ENCODE measurements at regions not wholly inside any gene's neighbourhood (a gene's known extent, or its start where the extent isn't known, plus 50 kb on each side); places are given as distances from the start of the nearest gene placed in this dataset.

GRCh38 chr6:126419901-126420300 is 80.0 kb downstream of the CENPW start:
- H3K27ac ChIP-seq, result no peak overlapping the region
- no peak for ATAC-seq (replicated peaks in 6 of 8)
- no peaks in the 10 kb centered on the region for H3K4me1 ChIP-seq (replicated peaks in 1 of 2)
- no peak overlapping the region for H3K4me3 ChIP-seq
- in situ Hi-C loops (cut with MboI; ENCODE audit: low pct_unique_long_range_greater_than_20kb in 2 of 9, low sequenced_read_pairs in 9 of 9, unreplicated experiment in 9 of 9), result no loop called here

DNA sequence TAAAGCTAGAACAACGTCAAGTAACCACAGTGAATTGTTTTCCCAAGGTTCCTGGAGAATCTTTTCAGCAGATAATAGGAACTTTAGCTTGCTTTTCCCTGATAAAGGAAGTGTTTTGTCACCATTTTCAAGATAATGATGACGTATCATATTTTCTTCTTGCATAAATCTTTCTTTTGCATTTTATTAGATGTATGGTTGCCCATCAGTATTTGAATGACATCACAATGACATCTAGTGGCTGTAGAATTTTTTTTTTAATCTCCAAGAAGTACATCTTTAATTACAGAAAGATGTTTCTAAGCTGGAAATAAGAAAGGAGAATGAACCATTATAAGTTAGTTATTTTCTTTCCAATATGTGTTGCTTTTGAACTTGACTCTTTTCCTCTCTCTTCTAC is 83.0 kb downstream of the CENPW start:
- Histone ChIP-seq H3K4me1 (replicated peaks in 1 of 2) (no peaks in the 10 kb centered on the region), H3K27ac (no peak overlapping the region), H3K4me3 (no peak overlapping the region)
- ATAC-seq (replicated peaks in 6 of 8), result no peak
- in situ Hi-C loops (cut with MboI; ENCODE audit: low pct_unique_long_range_greater_than_20kb in 2 of 9, low sequenced_read_pairs in 9 of 9, unreplicated experiment in 9 of 9), result no loop called here
- WGBS, 10 experiments, result 70 to 100% (median 87%) methylated on average over 1 to 2 of the region's 2 CpGs

GRCh38 chr6:126427713-126428112 is 87.8 kb downstream of the CENPW start:
- 41 to 92% (median 76%) methylated on average over 1 to 3 of the region's 3 CpGs for WGBS, 10 experiments
- no peak for ATAC-seq (replicated peaks in 6 of 8)
- Histone ChIP-seq H3K27ac (no peak overlapping the region), H3K4me1 (replicated peaks in 1 of 2) (no peaks in the 10 kb centered on the region), H3K4me3 (no peak overlapping the region)
- in situ Hi-C loops (cut with MboI; ENCODE audit: low pct_unique_long_range_greater_than_20kb in 2 of 9, low sequenced_read_pairs in 9 of 9, unreplicated experiment in 9 of 9), result no loop called here

DNA sequence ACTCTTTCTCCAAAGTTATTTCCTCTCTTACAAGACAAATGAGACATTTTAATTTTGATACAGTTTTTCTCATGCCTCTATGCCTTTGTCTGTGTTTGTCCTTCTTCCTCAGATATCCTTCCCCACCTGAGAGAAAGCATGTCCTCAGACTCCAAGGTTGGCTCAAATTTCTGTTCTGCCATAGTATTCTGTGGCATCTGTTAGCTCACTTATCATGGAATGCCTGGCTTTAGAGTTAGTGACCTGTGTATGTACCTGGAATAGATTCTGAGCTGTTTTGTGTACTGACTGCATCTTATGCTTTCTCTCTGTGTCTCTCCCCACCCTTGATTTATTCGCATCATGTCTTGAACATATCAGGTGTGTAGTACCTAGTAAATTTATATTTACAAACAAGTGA is 90.0 kb downstream of the CENPW start:
- 40 to 100% (median 83%) methylated on average over 1 of the region's 1 CpG; no CpG with 5 or more reads in 4 of the 10 experiments for WGBS, 10 experiments
- H3K4me3 ChIP-seq, result no peak overlapping the region
- no peaks in the 10 kb centered on the region for H3K4me1 ChIP-seq (replicated peaks in 1 of 2)
- ATAC-seq (replicated peaks in 6 of 8), result no peak
- H3K27ac ChIP-seq, result no peak overlapping the region
- in situ Hi-C loops (cut with MboI; ENCODE audit: low pct_unique_long_range_greater_than_20kb in 2 of 9, low sequenced_read_pairs in 9 of 9, unreplicated experiment in 9 of 9), result no loop called here

GRCh38 chr6:126432564-126432963 is 92.6 kb downstream of the CENPW start:
- Histone ChIP-seq H3K4me1 (replicated peaks in 1 of 2) (no peaks in the 10 kb centered on the region), H3K27ac (no peak overlapping the region), H3K4me3 (no peak overlapping the region)
- no peak for ATAC-seq (replicated peaks in 6 of 8)
- in situ Hi-C loops (cut with MboI; ENCODE audit: low pct_unique_long_range_greater_than_20kb in 2 of 9, low sequenced_read_pairs in 9 of 9, unreplicated experiment in 9 of 9), result no loop called here

DNA sequence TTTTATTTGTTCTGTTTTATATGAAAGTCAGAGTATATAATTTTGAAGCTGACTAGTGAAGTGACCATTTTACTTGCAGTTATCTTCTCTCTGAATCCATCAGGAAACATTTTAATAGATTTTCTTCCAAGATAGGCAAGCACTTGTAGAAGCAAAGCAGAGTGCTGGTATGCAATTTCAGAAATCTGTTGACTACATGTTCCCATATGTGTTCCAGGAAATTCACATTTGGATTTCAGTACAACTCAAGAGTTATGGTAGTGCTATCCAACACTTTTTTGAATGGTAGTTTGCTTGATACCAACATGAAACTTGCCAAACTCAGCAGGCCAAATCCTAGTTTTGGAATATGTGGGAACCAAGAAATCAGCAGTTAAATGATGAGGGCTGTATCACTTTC is 94.0 kb downstream of the CENPW start:
- ATAC-seq (replicated peaks in 6 of 8), result no peak

GRCh38 chr6:126437205-126437604 is 97.3 kb downstream of the CENPW start:
- Histone ChIP-seq H3K4me1 (replicated peaks in 1 of 2) (no peaks in the 10 kb centered on the region), H3K4me3 (no peak overlapping the region), H3K27ac (no peak overlapping the region)
- ATAC-seq (replicated peaks in 6 of 8), result no peak
- in situ Hi-C loops (cut with MboI; ENCODE audit: low pct_unique_long_range_greater_than_20kb in 2 of 9, low sequenced_read_pairs in 9 of 9, unreplicated experiment in 9 of 9), result no loop called here

More for the DNA sequence above, 94.0 kb downstream of the CENPW start:
- no peaks in the 10 kb centered on the region for H3K4me1 ChIP-seq (replicated peaks in 1 of 2)
- in situ Hi-C loops (cut with MboI; ENCODE audit: low pct_unique_long_range_greater_than_20kb in 2 of 9, low sequenced_read_pairs in 9 of 9, unreplicated experiment in 9 of 9), result no loop called here
- no peak overlapping the region for H3K4me3 ChIP-seq
- H3K27ac ChIP-seq, result no peak overlapping the region

DNA sequence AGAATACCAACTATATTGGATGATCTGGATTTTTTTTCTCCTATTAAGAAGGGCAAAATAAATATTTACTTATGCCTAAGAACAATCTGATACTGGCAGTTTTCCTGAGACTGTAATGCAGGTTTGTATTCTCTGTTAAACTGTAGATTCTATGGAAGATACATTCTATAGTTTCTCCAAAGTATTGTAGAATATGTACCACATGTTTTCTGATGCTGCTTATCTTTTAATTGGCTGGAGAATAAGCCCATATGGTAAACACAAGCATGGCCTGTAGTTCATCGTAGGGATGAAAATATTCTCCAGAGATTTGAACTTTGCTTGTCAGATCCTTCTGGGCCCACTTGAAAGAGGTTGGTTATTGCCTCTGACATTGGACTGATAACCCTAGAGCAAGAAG is 99.1 kb downstream of the CENPW start:
- in situ Hi-C loops (cut with MboI; ENCODE audit: low pct_unique_long_range_greater_than_20kb in 2 of 9, low sequenced_read_pairs in 9 of 9, unreplicated experiment in 9 of 9), result no loop called here
- Histone ChIP-seq H3K4me3 (no peak overlapping the region), H3K27ac (no peak overlapping the region), H3K4me1 (replicated peaks in 1 of 2) (no peaks in the 10 kb centered on the region)
- WGBS, 10 experiments, result 0 to 100% (median 89%) methylated on average over 1 of the region's 1 CpG; no CpG with 5 or more reads in 3 of the 10 experiments
- ATAC-seq (replicated peaks in 6 of 8), result no peak

- in situ Hi-C loops (cut with MboI; ENCODE audit: low pct_unique_long_range_greater_than_20kb in 2 of 9, low sequenced_read_pairs in 9 of 9, unreplicated experiment in 9 of 9), result no loop called here
- ATAC-seq (replicated peaks in 6 of 8), result no peak
- 17 to 100% (median 100%) methylated on average over 1 to 2 of the region's 2 CpGs; no CpG with 5 or more reads in 1 of the 10 experiments for WGBS, 10 experiments
Measured at GRCh38 chr6:126440923-126441322, 101.0 kb downstream of the CENPW start.

GRCh38 chr6:126444659-126445273 is 104.9 kb downstream of the CENPW start:
- Histone ChIP-seq H3K4me1 (replicated peaks in 1 of 2) (no peaks in the 10 kb centered on the region), H3K27ac (no peak overlapping the region), H3K4me3 (no peak overlapping the region)
- peak in 2 of 8 experiments; percentile 67 to 71 for ATAC-seq (replicated peaks in 6 of 8)
- in situ Hi-C loops (cut with MboI; ENCODE audit: low pct_unique_long_range_greater_than_20kb in 2 of 9, low sequenced_read_pairs in 9 of 9, unreplicated experiment in 9 of 9), result no loop called here

More at GRCh38 chr6:126440923-126441322, 101.0 kb downstream of the CENPW start:
- Histone ChIP-seq H3K27ac (no peak overlapping the region), H3K4me3 (no peak overlapping the region), H3K4me1 (replicated peaks in 1 of 2) (no peaks in the 10 kb centered on the region)

DNA sequence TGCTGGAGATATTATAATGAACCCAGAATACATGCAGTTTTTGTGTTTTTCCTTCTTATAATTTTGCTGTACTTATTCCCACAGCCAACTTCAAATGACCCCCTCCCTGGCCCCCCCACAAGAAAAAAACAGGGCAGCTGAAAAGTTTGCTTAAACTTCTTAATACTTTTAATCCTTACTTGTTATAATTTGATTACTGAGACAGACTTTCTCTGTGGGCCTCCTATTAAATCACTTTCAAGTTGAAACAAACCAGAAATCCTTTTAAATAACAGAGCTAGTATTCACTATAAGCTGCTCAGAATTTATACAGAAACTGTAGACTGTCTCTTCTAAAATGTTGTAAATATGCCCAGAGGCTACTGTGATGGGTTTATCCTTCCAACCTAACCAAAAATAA is 106.3 kb downstream of the CENPW start:
- Histone ChIP-seq H3K4me1 (replicated peaks in 1 of 2) (no peaks in the 10 kb centered on the region), H3K4me3 (no peak overlapping the region), H3K27ac (no peak overlapping the region)
- ATAC-seq (replicated peaks in 6 of 8), result no peak
- in situ Hi-C loops (cut with MboI; ENCODE audit: low pct_unique_long_range_greater_than_20kb in 2 of 9, low sequenced_read_pairs in 9 of 9, unreplicated experiment in 9 of 9), result no loop called here

GRCh38 chr6:126447367-126447766 is 107.5 kb downstream of the CENPW start:
- Histone ChIP-seq H3K4me1 (replicated peaks in 1 of 2) (no peaks in the 10 kb centered on the region), H3K27ac (no peak overlapping the region), H3K4me3 (no peak overlapping the region)
- in situ Hi-C loops (cut with MboI; ENCODE audit: low pct_unique_long_range_greater_than_20kb in 2 of 9, low sequenced_read_pairs in 9 of 9, unreplicated experiment in 9 of 9), result no loop called here
- no peak for ATAC-seq (replicated peaks in 6 of 8)

DNA sequence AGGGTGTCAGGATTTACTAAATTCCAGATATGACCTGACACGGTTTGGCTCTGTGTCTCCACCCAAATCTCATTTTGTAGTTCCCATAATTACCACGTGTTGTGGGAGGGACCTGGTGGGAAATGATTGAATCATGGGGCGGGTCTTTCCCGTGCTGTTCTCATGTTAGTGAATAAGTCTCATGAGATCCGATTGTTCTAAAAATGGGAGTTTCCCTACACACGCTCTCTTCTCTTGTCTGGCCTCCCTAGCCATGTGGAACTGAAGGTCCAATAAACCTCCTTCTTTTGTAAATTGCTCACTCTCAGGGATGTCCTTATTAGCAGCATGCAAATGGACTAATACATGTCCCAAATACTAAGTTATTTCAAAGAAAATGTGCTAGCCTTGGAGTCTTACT is 121.1 kb downstream of the CENPW start:
- peak in 2 of 8 experiments; percentile 82 to 85 for ATAC-seq (replicated peaks in 6 of 8)
- Histone ChIP-seq H3K27ac (no peak overlapping the region), H3K4me3 (no peak overlapping the region), H3K4me1 (replicated peaks in 1 of 2) (no peaks in the 10 kb centered on the region)
- 20 to 100% (median 77%) methylated on average over 2 to 6 of the region's 6 CpGs; no CpG with 5 or more reads in 2 of the 10 experiments for WGBS, 10 experiments
- in situ Hi-C loops (cut with MboI; ENCODE audit: low pct_unique_long_range_greater_than_20kb in 2 of 9, low sequenced_read_pairs in 9 of 9, unreplicated experiment in 9 of 9), result no loop called here

GRCh38 chr6:126464245-126464644 is 124.3 kb downstream of the CENPW start:
- in situ Hi-C loops (cut with MboI; ENCODE audit: low pct_unique_long_range_greater_than_20kb in 2 of 9, low sequenced_read_pairs in 9 of 9, unreplicated experiment in 9 of 9), result no loop called here
- Histone ChIP-seq H3K4me3 (no peak overlapping the region), H3K4me1 (replicated peaks in 1 of 2) (no peaks in the 10 kb centered on the region), H3K27ac (no peak overlapping the region)
- WGBS, 10 experiments, result 0 to 89% (median 75%) methylated on average over 1 of the region's 1 CpG; no CpG with 5 or more reads in 6 of the 10 experiments
- ATAC-seq (replicated peaks in 6 of 8), result peak in 2 of 8 experiments; percentile 79 to 83

GRCh38 chr6:126475449-126475848 is 135.5 kb downstream of the CENPW start:
- in situ Hi-C loops (cut with MboI; ENCODE audit: low pct_unique_long_range_greater_than_20kb in 2 of 9, low sequenced_read_pairs in 9 of 9, unreplicated experiment in 9 of 9), result no loop called here
- Histone ChIP-seq H3K27ac (no peak overlapping the region), H3K4me1 (replicated peaks in 1 of 2) (no peaks in the 10 kb centered on the region), H3K4me3 (no peak overlapping the region)
- ATAC-seq (replicated peaks in 6 of 8), result no peak
